Adrenal gland (tissue), 5 donors: ENCODE measurements at regions not wholly inside any gene's neighbourhood (a gene's known extent, or its start where the extent isn't known, plus 50 kb on each side); places are given as distances from the start of the nearest gene placed in this dataset.

Experiments used
- CTCF ChIP-seq, 6 experiments: fragments of 450-650 bp in 4 of 6; fragments of 200-600 bp in 2 of 6; sonication (generic) in 1 of 6; IDR thresholded peaks; 1 replicate in 5 of 6; 2 replicates in 1 of 6; pipeline versions ENCODE4 v1.5.1 to v1.8.0; 2016 to 2021; ENCODE audit warnings: antibody characterized with exemption in 6 of 6, mild to moderate bottlenecking in 2 of 6, moderate library complexity in 1 of 6
- POLR2A ChIP-seq, 2 donors: fragments of 450-650 bp; IDR thresholded peaks; one replicate each; pipeline ENCODE4 v1.6.1; 2017; ENCODE audit warnings: antibody characterized with exemption in 2 of 2, mild to moderate bottlenecking in 2 of 2, moderate library complexity in 1 of 2
- donor health status: DM: no; HTN: no; CAD: no.

GRCh38 chr22:25367756-25368155 is 148.3 kb downstream of the CRYBB2 start:
- TF ChIP-seq POLR2A (IDR thresholded peaks at IDR 0.05) (no peak), CTCF (IDR thresholded peaks at IDR 0.05) (no peak)
